Upper lobe of left lung (tissue), 6 donors: ENCODE measurements at regions not wholly inside any gene's neighbourhood (a gene's known extent, or its start where the extent isn't known, plus 50 kb on each side); places are given as distances from the start of the nearest gene placed in this dataset.
A peak's percentile ranks its signal among the peaks of the same experiment; 100 is the strongest.

Experiments used
- ATAC-seq, 2 donors: fragments of 200-7000 bp; cut with Tn5 transposase; one replicate each; pipeline ENCODE4 v1.9.1; 2022; ENCODE audit warnings: mild to moderate bottlenecking in 2 of 2, moderate library complexity in 2 of 2; ENCODE audit not compliant: low FRiP score in 2 of 2
- DNase-seq, 2 donors: peaks; one replicate each; pipeline ENCODE4 v3.0.0-alpha.2; 2019 to 2020
- H3K27ac ChIP-seq, 4 donors: fragments of 200-600 bp; sonication (generic); one replicate each; pipeline ENCODE4 v1.5.1; 2016 to 2019
- H3K27me3 ChIP-seq, 4 donors: fragments of 200-600 bp; sonication (generic); one replicate each; pipeline ENCODE4 v1.5.1; 2017 to 2019
- H3K36me3 ChIP-seq, 4 donors: fragments of 200-600 bp; sonication (generic); one replicate each; pipeline ENCODE4 v1.5.1; 2016 to 2019
- H3K4me1 ChIP-seq, 4 donors: fragments of 200-600 bp; sonication (generic); one replicate each; pipeline ENCODE4 v1.5.1; 2018 to 2019
- H3K4me3 ChIP-seq, 4 donors: fragments of 200-600 bp; sonication (generic); one replicate each; pipeline ENCODE4 v1.5.1; 2017 to 2019; ENCODE audit warnings: mild to moderate bottlenecking in 2 of 4, moderate library complexity in 1 of 4
- H3K9me3 ChIP-seq, 4 donors: fragments of 200-600 bp; sonication (generic); one replicate each; pipeline ENCODE4 v1.5.1; 2018 to 2019
- EP300 ChIP-seq, 4 donors: sonication (generic); formaldehyde crosslinking; IDR thresholded peaks; one replicate each; pipeline ENCODE4 v1.5.1; 2017; ENCODE audit warnings: antibody characterized with exemption in 4 of 4, control low read depth in 2 of 4
- POLR2A ChIP-seq, 4 donors: fragments of 450-650 bp; IDR thresholded peaks; one replicate each; pipeline ENCODE4 v1.5.1; 2016 to 2017; ENCODE audit warnings: antibody characterized with exemption in 4 of 4, mild to moderate bottlenecking in 2 of 4
- POLR2AphosphoS5 ChIP-seq, 2 donors: sonication (generic); formaldehyde crosslinking; IDR thresholded peaks; one replicate each; pipeline ENCODE4 v1.5.1; 2017; ENCODE audit warnings: antibody characterized with exemption in 2 of 2
- WGBS, 2 donors: methylation state at CpG; one replicate each; pipeline ENCODE4 v1.1.5; 2017 to 2018; 5-methylcytosine and 5-hydroxymethylcytosine counted together
- TF ChIP-seq, protein P1 (sequence below), 6 experiments: fragments of 450-650 bp in 4 of 6; fragments of 200-600 bp in 2 of 6; sonication (generic) in 2 of 6; IDR thresholded peaks; one replicate each; pipeline ENCODE4 v1.5.1; 2016 to 2019; ENCODE audit warnings: antibody characterized with exemption in 6 of 6
- donor health status: DM: no; HTN: no; CAD: no; lungs with moderate emphysema.
- donor health status: DM: no; HTN: yes; CAD: no; lungs with severe emphysema.

DNA sequence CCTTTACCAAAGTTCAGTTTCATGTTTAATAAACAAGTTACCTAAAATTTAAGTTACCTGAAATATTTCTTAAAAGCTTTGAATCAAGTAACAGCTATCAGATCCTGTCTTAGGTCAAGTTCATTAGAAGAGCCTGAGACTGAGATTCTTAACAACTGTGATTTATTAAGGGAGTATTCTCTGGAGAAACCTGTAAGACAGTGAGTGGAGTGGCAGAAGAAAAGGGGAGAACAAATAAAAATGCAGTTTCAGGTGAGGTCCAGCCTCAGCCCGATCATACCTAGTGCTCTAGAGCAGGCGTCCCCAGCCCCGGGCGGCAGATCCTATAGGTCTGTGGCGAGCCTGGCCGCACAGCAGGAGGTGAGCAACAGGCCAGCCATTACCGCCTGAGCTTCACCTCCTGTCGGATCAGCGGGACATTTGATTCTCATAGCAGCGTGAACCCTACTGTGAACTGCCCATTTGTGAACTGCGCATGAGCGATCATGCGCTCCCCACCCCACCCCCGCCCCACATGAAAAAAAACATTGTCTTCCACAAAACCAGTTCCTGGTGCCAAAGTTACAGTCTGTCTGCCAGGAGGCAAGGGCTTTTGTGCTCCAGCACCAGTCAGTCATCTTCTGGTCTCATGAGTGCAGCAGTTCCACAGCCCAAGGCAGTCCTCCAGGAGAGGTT, 59.2 kb upstream of the ADGRB3 start:
- TF ChIP-seq, protein P1, sequence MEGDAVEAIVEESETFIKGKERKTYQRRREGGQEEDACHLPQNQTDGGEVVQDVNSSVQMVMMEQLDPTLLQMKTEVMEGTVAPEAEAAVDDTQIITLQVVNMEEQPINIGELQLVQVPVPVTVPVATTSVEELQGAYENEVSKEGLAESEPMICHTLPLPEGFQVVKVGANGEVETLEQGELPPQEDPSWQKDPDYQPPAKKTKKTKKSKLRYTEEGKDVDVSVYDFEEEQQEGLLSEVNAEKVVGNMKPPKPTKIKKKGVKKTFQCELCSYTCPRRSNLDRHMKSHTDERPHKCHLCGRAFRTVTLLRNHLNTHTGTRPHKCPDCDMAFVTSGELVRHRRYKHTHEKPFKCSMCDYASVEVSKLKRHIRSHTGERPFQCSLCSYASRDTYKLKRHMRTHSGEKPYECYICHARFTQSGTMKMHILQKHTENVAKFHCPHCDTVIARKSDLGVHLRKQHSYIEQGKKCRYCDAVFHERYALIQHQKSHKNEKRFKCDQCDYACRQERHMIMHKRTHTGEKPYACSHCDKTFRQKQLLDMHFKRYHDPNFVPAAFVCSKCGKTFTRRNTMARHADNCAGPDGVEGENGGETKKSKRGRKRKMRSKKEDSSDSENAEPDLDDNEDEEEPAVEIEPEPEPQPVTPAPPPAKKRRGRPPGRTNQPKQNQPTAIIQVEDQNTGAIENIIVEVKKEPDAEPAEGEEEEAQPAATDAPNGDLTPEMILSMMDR (IDR thresholded peaks at IDR 0.05), result no peak
- TF ChIP-seq POLR2A (IDR thresholded peaks at IDR 0.05) (no peak), EP300 (IDR thresholded peaks at IDR 0.05) (no peak), POLR2AphosphoS5 (IDR thresholded peaks at IDR 0.05) (no peak)
- ATAC-seq, result peak in 1 of 2 donors; percentile 41
- no peaks in the 10 kb centered on the region for H3K27me3 ChIP-seq
- H3K27ac ChIP-seq, result no peak overlapping the region
- no peak overlapping the region for H3K4me3 ChIP-seq
- DNase-seq, result peak; percentile 25 to 42
- WGBS, 2 donors, result 16 to 18% methylated on average over 8 to 14 of the region's 14 CpGs
- H3K36me3 ChIP-seq, result no peaks in the 10 kb centered on the region
- no peaks in the 10 kb centered on the region for H3K9me3 ChIP-seq
- H3K4me1 ChIP-seq, result no peaks in the 10 kb centered on the region

DNA sequence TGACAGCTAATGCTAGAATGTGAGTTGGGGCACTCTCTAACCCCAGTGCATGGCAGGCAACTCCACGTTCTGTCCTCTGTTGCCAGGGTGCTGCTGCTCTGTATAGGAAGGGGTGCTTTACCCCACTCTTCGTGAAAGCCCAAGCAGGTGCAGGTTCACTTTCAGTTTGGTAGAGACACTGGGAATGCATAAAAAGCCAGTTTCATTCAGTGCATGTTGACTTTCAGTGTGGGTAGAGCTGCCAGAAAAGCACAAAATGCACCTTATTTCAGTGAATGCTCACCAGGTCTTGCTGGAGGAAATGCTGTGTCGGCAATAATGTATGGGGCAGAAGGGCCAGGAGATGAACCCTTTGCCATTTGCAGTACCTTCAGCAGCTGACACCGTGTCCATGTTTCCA, 62.1 kb upstream of the ADGRB3 start:
- TF ChIP-seq EP300 (IDR thresholded peaks at IDR 0.05) (no peak), POLR2A (IDR thresholded peaks at IDR 0.05) (no peak)
- TF ChIP-seq, protein P1 (IDR thresholded peaks at IDR 0.05), result no peak
- H3K36me3 ChIP-seq, result no peaks in the 10 kb centered on the region
- no peaks in the 10 kb centered on the region for H3K27me3 ChIP-seq
- H3K4me1 ChIP-seq, result no peaks in the 10 kb centered on the region
- 81 to 85% methylated on average over 4 of the region's 4 CpGs for WGBS, 2 donors
- no peak for DNase-seq
- no peak overlapping the region for H3K4me3 ChIP-seq
- no peak overlapping the region for H3K27ac ChIP-seq
- peaks cover 0 to 3% (median 2%) of the 10 kb centered on the region in 4 donors for H3K9me3 ChIP-seq
- peak in 1 of 2 donors; percentile 14 for ATAC-seq

DNA sequence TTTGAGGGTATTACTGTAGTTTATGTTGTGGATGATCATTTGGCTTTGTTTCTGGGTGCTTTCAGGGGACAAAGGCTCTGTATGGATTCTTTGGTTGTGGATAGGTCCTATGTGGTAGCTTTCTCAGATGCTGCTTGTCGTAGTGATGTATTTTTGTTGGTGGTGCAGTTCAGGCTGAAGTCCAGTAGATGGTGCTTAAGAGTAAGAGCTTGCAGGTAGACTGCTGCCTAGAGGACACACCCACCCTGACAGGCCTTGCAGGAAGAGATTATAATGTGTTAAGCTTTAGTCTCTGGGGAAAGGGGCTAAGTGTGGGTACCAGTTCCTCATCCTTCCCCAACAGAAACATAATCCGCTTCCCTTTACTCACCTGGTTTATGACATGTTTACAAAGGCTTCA, 62.6 kb upstream of the ADGRB3 start:
- Histone ChIP-seq H3K4me3 (no peak overlapping the region), H3K36me3 (no peaks in the 10 kb centered on the region), H3K27ac (no peak overlapping the region), H3K27me3 (no peaks in the 10 kb centered on the region), H3K4me1 (no peaks in the 10 kb centered on the region), H3K9me3 (peaks cover 0 to 6% (median 2%) of the 10 kb centered on the region in 4 donors)
- DNase-seq (peak in 1 of 2 donors; percentile 24), ATAC-seq (peak in 1 of 2 donors; percentile 19)
- 67 to 78% methylated on average over 2 of the region's 2 CpGs for WGBS, 2 donors
- TF ChIP-seq POLR2AphosphoS5 (IDR thresholded peaks at IDR 0.05), result no peak
- TF ChIP-seq, protein P1 (IDR thresholded peaks at IDR 0.05), result peak in 2 of 6 experiments; percentile 15 to 26
- no peak for TF ChIP-seq EP300 (IDR thresholded peaks at IDR 0.05)
- TF ChIP-seq POLR2A (IDR thresholded peaks at IDR 0.05), result no peak

DNA sequence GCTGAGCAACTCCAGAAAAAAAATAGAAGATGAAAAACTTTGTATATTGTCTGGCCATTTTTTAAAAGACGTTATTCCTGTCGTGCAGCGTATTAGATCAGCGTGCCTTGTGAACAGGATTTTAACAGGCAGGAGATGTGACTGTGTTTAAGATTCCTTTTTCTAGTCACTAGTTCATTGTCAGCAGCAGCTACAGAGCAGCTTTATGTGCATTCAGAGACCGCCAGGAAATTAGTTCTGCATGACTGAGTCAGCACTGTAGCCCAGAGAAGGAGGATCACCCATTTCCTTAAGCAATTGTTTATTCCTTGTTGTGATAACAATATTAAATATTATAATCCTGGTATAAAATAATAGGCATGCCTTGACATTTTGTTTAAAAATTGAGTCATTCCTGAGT, 75.4 kb upstream of the ADGRB3 start:
- WGBS, 2 donors, result 50 to 67% methylated on average over 5 of the region's 5 CpGs
- Histone ChIP-seq H3K4me3 (no peak overlapping the region), H3K9me3 (no peaks in the 10 kb centered on the region), H3K36me3 (no peaks in the 10 kb centered on the region), H3K27ac (no peak overlapping the region), H3K4me1 (no peaks in the 10 kb centered on the region), H3K27me3 (no peaks in the 10 kb centered on the region)
- DNase-seq, result no peak
- TF ChIP-seq POLR2AphosphoS5 (IDR thresholded peaks at IDR 0.05), result no peak
- TF ChIP-seq, protein P1 (IDR thresholded peaks at IDR 0.05), result no peak
- no peak for TF ChIP-seq EP300 (IDR thresholded peaks at IDR 0.05)
- no peak for TF ChIP-seq POLR2A (IDR thresholded peaks at IDR 0.05)
- ATAC-seq, result no peak

DNA sequence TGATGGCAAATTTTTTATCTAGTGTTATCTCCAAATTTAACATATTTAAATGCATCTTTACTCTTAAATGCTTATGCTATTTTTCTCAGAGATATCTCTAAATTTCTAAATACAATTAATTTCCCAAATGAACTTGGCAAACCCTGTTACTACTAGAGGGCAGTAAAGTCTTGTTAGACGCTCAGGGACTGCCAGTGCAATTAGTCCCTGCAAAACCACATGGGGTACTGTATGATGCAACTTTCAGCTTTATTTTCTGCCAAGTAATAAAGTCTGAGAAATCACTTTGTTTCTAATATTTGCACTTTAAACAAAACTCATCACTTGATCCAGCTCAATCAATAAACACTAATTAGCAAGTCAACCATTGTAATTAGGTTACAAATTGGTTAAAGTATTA, 76.0 kb upstream of the ADGRB3 start:
- Histone ChIP-seq H3K36me3 (no peaks in the 10 kb centered on the region), H3K27ac (no peak overlapping the region), H3K9me3 (no peaks in the 10 kb centered on the region), H3K4me1 (no peaks in the 10 kb centered on the region), H3K4me3 (no peak overlapping the region), H3K27me3 (no peaks in the 10 kb centered on the region)
- 17% methylated on average over 1 of the region's 1 CpG for WGBS, 2 donors
- TF ChIP-seq, protein P1 (IDR thresholded peaks at IDR 0.05), result no peak
- no peak for TF ChIP-seq EP300 (IDR thresholded peaks at IDR 0.05)
- no peak for TF ChIP-seq POLR2AphosphoS5 (IDR thresholded peaks at IDR 0.05)
- TF ChIP-seq POLR2A (IDR thresholded peaks at IDR 0.05), result no peak
- DNase-seq (no peak), ATAC-seq (no peak)
